HG03558 (cell line): ENCODE measurements at regions not wholly inside any gene's neighbourhood (a gene's known extent, or its start where the extent isn't known, plus 50 kb on each side); places are given as distances from the start of the nearest gene placed in this dataset.

Experiments used
- ATAC-seq: cut with Tn5 transposase; IDR thresholded peaks from one replicate; pipeline ENCODE4 v1.9.1; 2021; ENCODE audit warnings: moderate number of reproducible peaks; ENCODE audit not compliant: unreplicated experiment; ENCODE audit errors: extremely low read depth

DNA sequence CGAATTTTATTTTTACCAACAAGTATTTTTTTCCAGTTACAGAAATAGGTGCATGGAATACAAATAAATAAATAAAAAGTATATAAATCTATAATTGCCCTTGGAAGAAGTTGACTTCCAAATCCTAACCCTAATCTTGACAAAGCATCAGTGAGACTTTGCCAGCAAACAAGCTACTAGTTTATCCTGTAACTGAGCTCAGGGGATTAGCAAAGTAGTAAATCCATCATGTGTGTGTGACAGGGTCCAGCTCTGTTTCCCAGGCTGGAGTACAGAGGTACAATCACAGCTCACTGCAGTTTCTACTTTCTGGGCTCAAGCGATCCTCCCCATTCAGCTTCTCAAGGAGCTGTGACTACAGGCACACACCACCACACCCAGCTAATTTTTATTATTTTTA, 948.0 kb upstream of the CNTNAP5 start:
- no peak for ATAC-seq

DNA sequence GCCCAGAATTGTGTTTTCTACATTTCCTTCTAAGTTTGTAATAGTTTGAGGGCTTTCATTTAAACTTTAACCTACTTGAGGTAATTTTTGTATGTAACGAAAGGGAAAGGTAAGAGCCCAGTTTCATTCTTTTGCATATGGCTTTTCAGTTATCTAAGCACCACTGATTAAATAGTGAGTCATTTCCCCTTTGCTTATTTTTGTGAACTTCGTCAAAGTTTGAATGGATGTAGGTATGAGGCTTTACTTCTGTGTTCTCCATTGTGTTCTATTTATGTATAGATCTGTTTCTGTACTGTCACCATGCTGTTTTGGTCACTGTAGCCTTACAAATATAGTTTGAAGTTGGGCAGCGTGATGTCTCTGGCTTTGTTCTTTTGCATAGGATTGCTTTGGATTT, 944.8 kb upstream of the CNTNAP5 start:
- no peak for ATAC-seq

DNA sequence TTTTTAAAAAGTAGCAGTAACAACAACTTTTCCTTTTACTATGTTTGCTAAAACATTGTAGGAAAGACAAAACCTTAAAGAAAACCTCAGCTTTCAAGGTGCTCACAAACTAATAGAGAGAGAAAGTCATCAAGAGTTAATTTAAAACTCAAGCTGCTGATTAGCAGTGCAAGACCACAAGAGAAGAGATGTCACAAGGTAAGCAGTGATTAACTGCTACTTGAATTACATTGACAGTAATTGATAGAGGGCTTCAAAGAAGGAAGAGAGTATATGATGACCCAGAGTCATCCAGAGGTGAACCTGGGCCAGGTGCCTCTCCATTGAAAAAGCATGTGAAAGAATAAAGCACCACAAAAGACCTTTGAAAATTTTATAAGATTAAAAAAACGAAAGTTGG, 939.6 kb upstream of the CNTNAP5 start:
- no peak for ATAC-seq

DNA sequence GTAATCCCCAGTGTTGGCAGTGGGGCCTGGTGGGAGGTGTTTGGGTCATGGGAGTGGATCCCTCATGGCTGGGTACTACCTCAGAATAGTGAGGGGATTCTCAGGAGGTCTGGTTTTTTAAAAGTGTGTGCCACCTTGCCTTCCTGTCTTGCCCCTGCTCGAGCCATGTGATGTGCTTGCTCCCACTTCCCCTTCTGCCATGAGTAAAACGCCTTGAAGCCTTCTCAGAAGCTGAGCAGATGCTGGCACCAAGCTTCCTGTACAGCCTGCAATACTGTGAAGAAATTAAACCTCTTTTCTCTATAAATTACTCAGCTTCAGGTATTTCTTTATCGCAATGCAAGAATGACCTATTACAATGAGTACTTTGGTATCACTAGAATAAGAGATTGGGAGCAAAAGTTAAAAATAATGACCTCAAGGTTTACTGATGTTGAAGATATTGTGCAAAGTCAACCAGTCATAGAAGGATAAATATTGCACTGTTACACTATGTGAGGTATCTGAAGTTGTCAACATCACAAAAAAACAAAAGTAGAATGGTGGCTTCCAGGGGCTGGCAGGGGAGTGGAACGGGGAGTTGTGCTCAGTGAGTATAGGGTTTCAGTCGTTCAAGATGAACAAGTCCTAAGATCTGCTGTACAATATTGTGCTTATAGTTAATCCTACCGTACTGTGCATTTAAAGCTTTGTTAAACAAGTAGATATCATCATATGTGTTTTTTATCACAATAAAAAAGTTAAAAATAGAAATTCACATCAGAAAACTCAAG, 938.3 kb upstream of the CNTNAP5 start:
- ATAC-seq, result no peak

DNA sequence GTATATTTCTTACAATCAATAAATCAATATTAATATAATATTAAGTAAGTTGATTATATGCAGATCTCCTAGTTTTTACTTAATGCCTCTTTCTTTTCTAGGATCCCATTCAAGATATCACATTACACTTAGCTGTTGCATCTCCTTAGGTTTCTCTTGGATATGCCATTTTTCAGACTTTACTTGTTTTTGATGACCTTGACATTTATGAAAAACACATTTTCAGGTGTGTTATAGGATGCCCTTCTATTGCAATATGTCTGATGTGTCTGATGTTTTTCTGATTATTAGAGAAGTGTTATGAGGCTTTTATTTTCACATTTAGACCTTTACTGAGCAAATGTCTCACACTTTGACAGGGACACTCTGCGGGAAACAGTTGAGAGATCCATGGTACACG, 933.6 kb upstream of the CNTNAP5 start:
- ATAC-seq, result no peak

DNA sequence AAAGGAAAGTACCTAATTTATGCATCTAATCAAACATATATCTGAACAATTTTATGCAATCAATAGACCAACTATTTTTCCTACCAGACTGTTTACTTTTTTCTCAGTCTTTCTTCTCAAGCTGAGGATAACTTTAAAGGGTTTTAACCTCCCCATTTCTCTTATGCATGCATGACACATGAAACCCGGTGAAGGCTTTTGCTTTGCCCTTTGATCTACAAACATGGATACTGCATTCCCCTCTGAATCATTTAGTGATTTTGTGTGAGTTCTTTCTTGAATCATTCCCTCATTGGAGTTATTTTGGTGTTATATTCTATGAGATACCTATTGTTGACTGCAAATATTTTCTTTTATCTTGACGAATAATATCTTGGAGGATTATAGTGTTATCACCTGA, 931.9 kb upstream of the CNTNAP5 start:
- no peak for ATAC-seq

DNA sequence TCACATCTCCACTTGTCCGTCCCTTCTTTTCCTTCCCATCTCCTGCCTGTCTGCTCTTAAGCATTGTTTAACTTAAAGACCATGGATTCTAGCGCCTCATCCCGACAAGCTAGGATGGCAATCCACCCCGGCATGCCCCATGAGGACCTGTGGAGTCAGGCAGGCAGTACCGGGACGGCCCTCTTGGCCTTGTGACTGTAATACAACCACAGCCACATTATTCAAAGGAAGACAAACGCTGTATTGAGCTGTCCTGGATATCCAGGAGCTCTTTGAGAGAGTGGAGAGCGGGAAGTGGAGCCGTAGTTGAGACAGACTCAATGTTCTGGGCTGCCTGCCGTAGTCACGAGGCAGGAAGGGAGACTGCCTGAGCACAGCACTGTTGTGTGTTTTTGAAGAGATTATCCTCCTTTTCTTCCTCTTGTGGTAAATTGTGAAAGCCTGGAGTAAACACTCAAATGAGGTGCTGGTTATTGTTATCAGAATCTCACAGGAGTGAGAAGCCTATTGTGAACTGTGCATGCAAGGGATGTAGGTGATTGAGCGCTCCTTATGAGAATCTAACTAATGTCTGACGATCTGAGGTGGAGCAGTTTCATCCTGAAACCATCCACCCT, 929.8 kb upstream of the CNTNAP5 start:
- no peak for ATAC-seq

DNA sequence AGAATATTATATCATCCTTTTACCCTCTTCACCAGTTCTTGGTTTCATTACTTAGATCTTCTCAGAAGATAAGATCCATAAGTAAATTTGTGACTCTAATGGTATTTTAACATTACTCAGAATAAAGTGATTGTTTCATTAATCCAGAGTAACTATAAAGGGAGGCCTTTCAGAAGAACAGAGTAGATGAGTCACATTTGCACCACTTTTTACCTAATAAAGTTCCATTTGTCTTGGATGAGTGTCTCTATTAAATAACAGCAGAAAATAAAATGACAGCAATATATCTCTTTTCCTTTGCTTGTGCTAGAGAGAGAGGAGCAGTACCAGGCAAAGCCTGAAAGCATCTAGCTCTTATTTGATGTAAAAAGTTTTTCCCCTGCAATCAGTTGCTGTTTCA, 926.5 kb upstream of the CNTNAP5 start:
- ATAC-seq, result no peak

DNA sequence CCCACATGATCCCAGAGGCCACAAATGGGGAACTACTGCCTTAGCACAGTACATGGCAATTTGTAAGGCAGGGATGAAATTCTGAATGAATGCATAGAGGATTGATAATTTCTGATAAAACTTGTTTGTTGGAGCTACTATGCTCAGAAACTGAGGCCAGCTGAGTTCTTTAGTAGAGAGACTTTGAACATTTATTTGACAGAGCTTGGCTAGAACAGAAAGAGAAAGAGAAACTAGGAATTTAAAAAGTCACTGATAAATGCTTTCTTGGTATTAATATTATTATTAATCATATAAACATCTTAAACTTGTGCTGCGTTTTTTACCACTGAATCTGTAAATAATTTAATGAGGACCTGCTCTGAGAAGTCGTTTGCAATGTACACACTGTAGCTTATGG, 923.7 kb upstream of the CNTNAP5 start:
- ATAC-seq, result no peak

DNA sequence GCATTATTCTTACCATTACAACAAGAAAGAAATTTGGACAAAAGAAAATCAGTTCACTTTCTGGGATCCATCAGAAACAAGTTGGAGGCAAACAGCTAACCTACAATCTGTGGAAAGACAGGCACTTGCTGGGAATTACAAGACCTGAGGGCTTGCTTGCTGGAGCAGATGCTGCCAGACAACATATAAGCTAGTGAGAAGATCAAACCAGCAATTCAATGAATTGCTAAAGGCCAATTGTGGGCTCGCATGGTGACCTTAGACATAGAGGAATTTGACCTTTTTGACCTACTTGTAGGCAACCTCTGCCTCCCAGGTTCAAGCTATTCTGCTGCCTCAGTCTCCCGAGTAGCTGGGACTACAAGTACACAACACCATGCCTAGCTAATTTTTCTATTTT, 921.2 kb upstream of the CNTNAP5 start:
- no peak for ATAC-seq

DNA sequence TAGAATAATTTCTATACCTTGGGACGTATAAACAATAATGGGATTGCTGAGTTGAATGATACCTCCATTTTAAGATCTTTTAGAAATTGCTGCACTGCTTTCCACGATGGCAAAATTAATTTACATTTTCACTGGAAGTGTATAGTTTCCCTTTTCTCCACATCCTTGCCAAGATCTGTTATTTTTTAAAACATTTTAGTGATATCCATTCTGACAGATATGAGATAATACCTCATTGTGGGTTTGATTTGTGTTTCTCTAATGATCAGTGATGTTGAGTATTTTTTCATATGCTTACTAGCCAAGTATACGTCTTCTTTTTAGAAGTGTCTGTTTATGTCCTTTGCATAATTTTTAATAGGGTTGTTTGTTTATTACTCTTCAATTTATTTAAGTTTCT, 908.5 kb upstream of the CNTNAP5 start:
- no peak for ATAC-seq

DNA sequence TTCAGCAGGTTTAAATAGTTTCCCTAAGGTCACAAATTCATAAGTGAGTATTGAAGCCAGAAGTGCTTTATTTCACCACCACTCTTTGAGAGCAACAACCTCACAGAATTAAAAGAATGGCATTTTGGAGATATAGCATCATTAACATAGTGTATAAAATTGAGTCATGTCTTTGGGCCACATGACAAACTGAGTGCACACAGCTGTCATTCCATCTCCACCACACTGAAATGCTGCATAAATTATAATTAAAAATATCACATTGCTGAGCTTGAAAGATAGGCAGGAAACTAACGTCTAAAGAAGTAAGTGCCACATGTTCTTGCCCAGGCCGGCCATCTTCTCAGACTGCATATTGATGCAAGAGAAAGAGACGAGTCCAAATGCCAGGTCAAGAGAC, 897.9 kb upstream of the CNTNAP5 start:
- ATAC-seq, result no peak

DNA sequence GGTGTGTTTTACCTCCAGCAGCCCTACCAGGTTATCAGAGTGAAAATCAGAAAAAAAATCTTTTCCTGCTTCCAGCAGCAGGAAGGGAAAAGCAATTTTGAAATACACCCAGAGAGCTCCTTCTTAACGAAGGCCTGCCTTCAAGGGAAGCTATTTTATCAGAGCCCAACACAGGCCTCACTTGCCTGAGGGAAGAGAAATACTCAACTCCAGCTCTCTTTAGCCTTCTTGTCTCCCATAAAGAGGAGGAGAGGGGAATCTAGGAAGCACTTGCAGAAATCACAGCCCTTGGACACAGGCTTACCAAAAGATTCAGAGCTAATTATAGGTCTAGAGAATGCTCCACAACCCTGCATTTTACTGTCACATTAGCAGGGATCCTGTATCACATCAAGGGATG, 896.1 kb upstream of the CNTNAP5 start:
- ATAC-seq, result no peak

DNA sequence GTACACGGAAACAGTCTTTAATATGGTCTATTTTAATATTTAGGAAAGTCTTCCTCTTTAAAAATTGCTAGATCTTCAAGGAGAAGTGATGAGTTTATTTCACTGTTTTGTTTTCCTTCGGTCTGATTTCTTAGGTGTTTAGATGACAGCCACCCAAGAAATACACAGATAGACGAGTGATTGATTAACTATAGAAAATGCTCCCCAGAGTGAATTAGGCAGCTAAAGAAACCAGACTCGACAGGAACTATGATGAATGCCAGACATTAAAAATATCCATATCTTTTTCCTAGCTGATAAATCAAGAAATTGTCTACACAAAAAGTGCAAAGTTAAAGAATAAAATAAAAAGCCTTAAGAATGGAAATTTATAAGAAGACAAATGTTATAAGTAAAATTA, 888.7 kb upstream of the CNTNAP5 start:
- ATAC-seq, result no peak

DNA sequence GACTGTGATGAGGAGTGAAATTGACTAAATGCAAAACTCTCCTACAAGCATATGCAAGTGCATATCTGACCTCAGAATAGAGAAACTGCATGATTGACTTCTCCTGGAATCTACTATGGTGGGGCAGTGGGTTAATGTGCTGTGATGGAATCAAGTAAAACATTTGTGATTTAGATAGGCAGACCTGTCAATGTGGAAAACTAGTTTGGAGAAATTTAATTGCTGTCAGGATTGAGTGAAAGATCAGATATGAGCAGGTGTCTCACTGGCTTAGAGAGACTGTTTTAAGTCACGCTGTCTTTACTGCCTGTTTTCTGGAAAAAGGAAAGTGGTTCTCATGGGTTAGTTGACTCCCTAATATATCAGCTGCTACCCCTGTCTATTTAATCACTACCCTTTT, 881.0 kb upstream of the CNTNAP5 start:
- ATAC-seq, result no peak

DNA sequence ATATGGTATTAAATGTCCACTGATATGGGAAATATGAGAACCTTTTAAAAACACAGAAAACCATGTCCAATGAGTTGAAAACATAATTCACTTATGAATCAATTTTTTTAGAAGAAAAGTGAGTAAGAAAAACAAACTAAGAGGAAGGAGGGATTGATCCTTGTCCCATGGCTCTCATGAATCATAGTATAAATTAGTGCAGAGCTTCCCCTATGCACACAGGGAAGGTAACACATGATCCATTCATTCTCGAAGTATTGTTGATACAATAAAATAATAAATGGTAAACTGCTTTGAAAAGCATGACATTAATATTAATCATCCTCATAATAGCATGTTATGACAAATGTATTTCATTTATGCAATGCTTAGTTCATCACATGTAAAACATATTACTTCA, 872.0 kb upstream of the CNTNAP5 start:
- ATAC-seq, result no peak

DNA sequence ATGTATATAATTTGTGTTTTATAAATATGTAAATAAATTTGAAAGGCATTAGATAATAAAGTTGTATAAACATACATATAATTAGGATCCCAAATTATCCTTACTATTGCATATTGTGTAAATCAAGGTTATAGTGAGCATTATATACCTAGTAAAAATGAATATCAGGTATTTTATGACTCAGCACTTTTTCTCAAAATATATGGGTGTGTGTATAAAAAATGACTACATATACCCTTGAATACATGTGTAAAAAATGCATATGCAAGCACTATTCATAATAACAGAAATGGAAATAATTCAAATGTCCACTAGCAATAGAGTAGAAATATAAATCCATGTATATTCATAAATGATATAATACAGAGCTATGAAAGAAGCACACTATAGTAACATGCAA, 870.9 kb upstream of the CNTNAP5 start:
- no peak for ATAC-seq

DNA sequence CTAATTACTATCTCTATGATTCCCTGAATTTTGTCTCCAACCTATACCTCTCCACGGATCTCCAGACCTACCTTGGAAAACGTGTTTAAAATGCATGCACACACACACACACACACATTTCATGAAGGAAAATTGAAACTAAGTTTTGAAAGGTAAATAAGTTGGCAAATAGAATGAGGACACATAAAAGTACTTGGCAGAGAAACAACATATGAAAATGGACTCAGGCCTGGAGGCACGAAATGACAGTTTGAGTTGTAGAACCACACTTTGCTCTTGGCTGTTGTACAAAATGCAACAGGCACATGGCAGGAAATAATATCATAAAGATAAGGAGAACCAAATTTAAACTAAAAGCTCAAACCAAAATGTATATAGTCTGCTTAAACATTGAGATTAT, 868.1 kb upstream of the CNTNAP5 start:
- ATAC-seq, result no peak

DNA sequence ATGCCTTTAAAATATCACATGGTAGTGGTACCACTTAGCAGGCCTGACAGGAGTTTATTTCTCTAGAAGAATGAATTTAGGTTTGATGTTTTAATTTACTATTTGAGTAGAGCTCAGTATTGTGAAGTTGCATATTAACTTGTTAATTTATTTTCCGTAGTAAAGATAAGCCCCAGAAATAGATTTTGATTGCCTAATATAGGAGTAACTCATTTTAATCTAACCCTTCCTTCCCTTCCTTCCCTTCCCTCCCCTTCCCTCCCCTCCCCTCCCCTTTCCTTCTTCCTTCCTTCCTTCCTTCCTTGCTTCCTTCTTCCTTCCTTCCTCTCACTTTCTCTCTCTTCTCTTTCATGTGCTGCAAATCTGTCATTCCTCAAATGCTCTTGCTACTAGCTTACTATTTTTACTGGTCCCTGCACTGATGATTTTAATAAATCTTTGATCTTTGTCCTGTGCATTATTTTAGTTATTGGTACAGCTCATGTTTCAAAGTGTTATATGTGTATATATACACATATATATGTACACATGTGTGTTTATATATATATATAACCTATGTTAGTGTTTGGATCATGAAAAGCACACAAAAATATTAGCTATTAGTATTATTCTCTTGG, 862.6 kb upstream of the CNTNAP5 start:
- ATAC-seq, result no peak

DNA sequence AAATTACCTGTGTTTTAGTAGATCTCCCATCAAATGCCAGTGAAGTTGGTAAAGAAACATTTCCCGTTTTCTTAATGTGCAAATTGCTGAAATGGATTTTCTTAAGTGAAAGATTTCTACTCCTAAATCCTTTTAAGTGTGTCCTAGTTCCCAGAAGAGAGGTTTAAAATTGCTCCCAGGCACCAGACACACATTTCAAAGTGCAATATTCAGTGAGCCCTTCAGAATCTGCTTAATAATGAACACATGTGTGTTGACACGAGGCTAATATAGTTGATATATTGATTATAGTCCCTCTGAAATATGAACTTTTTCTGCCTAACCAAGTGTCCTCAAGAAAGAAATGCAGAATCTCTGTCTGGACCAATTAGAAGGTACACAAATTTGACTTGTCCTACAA, 861.7 kb upstream of the CNTNAP5 start:
- ATAC-seq, result no peak

DNA sequence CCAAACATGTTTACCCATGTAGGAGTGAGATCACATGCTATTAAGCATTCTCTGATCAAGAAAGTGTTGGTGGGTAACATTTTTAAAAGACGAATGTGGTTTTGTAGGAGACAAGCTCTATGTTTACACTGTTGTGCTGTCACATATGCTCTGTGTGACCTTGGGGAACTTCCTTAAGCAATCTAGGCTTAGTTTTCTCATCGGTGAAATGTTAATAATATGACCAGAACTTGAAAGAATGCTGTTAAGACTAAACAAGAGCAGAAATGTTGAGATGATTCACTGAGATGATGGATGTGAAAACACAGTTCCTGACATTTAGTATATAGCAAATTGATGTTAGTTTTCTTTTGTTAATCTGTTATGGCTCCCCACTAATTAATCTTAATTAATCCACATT, 860.9 kb upstream of the CNTNAP5 start:
- no peak for ATAC-seq

DNA sequence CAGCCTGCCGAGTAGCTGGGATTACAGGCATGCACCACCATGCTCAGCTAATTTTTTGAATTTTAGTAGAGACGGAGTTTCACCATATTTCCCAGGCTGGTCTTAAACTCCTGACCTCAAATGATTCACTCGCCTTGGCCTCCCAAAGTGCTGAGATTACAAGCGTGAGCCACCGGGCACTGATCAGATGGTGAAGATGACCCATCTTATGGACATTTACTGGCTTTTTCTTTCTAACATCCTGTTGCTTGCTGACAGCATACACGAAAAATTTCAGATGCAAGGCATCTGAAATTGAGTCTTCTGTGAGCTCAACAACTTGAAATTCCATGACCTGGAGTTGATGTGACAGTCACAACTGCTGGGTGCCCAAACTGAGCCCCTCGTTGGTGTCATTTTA, 859.5 kb upstream of the CNTNAP5 start:
- ATAC-seq, result no peak
